ENCODE measurements at regions not wholly inside any gene's neighbourhood (a gene's known extent, or its start where the extent isn't known, plus 50 kb on each side); places are given as distances from the start of the nearest gene placed in this dataset.

- TF ChIP-seq CTCF (IDR thresholded peaks at IDR 0.05) (no peak), POLR2A (IDR thresholded peaks at IDR 0.05) (no peak)
These were observed 925.3 kb downstream of the TBC1D22A start for GRCh38 chr22:47687776-47688175.

Measured in heart left ventricle (tissue), 13 donors.